ENCODE measurements at regions not wholly inside any gene's neighbourhood (a gene's known extent, or its start where the extent isn't known, plus 50 kb on each side); places are given as distances from the start of the nearest gene placed in this dataset.
"Not testable (repeated sequence)": the region's sequence is repeated elsewhere in the genome, so short reads cannot be mapped to it uniquely, and the experiment has no call there.

GRCh38 chrY:7654985-7655384 lies 743.4 kb upstream of the AMELY start:
- TF ChIP-seq CTCF (IDR thresholded peaks at IDR 0.05; ENCODE audit: insufficient read depth, low read depth, low read length, missing control alignments) = no peak
- H3K4me3 ChIP-seq (ENCODE audit: low read length) = no peak overlapping the region
- no peak for DNase-seq (ENCODE audit: low read depth)

- not testable (repeated sequence) for DNase-seq (ENCODE audit: low read depth)
Measured at GRCh38 chrY:7649866-7650265, 738.3 kb upstream of the AMELY start.

More at GRCh38 chrY:7649866-7650265, 738.3 kb upstream of the AMELY start:
- not testable (repeated sequence) for H3K4me3 ChIP-seq (ENCODE audit: low read length)

Data from epithelial cell of esophagus (primary cell).